ENCODE measurements at regions not wholly inside any gene's neighbourhood (a gene's known extent, or its start where the extent isn't known, plus 50 kb on each side); places are given as distances from the start of the nearest gene placed in this dataset.
"Not testable (repeated sequence)": the region's sequence is repeated elsewhere in the genome, so short reads cannot be mapped to it uniquely, and the experiment has no call there.

- ATAC-seq, result no peak
Measured at GRCh38 chr14:58899317-58899713, 261.6 kb downstream of the DACT1 start.

- ATAC-seq, result no peak
Measured at GRCh38 chr14:58901826-58902225, 264.1 kb downstream of the DACT1 start.

- no peak for ATAC-seq
Measured at GRCh38 chr14:58904776-58905175, 267.0 kb downstream of the DACT1 start.

DNA sequence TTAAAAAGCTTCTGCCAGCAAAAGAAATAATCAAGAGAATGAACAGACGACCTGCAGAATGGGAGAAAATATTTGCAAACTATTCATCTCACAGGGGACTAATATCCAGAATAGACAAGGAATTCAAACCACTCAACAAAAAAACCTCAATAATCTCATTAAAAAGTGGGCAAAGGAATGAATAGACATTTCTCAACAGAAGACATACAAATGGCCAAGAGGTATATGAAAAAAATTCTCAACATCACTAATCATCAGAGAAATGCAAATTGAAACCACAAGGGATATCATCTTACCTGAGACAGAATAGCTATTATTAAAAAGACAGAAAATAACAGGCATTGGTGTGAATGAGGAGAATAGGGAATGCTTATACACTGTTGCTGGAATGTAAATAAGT lies 270.0 kb downstream of the DACT1 start:
- ATAC-seq, result no peak

DNA sequence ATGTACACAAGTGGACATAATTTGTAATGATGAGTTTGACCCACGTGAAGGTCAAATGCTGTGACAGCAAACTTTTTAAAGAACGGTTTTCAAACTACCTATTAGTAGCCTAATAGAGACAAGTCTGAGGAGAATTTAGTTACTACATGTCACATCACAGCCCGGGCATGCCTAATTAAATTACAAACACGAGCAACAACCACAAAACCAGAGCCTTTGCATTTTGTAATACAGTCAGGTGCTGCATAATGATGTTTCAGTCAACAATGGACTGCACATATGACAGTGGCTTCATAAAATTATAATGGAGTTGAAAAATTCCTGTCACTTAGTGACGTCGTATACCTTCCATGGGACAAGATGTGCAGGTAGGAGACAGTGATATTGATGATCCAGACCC lies 274.5 kb downstream of the DACT1 start:
- no peak for ATAC-seq

- ATAC-seq, result no peak
Measured at GRCh38 chr14:58912799-58913432, 275.2 kb downstream of the DACT1 start.

- no peak for ATAC-seq
Measured at GRCh38 chr14:58914279-58914855, 274.1 kb upstream of the DAAM1 start.

- ATAC-seq, result no peak
Measured at GRCh38 chr14:58915646-58916045, 272.8 kb upstream of the DAAM1 start.

- no peak for ATAC-seq
Measured at GRCh38 chr14:58918066-58918738, 270.3 kb upstream of the DAAM1 start.

DNA sequence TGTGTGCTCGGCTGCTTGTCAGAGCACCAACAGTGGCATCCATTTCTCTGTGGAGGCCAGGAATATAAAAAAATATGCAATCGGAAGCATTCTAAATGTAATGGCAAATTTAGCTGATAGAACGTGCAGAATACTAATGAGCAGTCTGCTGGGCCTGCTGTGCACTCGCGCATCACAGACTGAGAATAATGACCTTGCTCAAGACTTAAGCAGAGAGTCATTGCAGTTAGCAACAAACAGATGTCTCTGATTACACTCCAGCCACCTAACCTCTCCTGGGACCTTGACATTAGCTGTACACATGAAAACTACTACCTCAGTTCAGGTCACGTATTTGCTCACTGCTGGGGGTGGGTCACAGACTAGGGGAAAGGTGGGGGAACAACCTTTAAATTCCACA lies 269.2 kb upstream of the DAAM1 start:
- no peak for ATAC-seq

DNA sequence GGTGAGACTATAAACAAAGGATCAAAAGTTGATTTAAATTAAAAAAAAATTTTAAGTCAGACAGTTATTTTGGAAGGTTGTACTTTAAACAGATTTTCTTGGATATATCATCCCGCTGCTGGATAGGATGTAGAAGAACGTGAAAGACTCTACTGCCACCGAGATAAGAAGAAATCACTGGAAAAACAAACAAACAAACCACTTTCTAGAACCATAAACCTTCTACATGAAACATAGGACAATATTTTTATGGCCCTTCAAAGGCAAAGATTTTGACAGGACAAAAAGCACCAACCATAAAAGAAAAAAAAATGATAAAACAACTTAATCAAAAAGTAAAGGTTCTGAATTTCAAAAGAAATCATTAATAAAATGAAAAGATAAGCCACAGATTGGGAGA lies 268.2 kb upstream of the DAAM1 start:
- ATAC-seq, result no peak

GRCh38 chr14:58922201-58922940 lies 266.1 kb upstream of the DAAM1 start:
- ATAC-seq, result not testable (repeated sequence)

GRCh38 chr14:58923751-58924405 lies 264.6 kb upstream of the DAAM1 start:
- no peak for ATAC-seq

DNA sequence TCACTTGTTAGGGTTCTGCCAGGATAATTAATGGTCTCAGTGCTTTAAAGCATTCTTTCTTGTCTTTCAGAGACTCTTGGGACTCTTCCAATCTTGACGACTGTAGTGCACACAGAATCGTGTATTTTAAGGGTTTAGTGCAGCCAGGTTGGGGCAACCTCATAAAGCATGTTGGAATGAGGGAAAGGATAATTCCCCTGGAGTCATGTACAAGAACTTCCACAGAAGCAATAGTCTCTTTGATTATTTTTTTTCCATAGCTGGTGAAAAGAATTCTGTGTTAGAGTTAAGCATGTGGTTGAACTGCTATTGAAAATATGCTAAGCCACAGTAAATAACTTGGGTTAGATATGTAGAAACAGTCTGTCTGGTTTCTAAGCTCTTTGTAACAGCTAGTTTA lies 246.8 kb upstream of the DAAM1 start:
- no peak for ATAC-seq

- no peak for ATAC-seq
Measured at GRCh38 chr14:58942516-58942915, 246.0 kb upstream of the DAAM1 start.

DNA sequence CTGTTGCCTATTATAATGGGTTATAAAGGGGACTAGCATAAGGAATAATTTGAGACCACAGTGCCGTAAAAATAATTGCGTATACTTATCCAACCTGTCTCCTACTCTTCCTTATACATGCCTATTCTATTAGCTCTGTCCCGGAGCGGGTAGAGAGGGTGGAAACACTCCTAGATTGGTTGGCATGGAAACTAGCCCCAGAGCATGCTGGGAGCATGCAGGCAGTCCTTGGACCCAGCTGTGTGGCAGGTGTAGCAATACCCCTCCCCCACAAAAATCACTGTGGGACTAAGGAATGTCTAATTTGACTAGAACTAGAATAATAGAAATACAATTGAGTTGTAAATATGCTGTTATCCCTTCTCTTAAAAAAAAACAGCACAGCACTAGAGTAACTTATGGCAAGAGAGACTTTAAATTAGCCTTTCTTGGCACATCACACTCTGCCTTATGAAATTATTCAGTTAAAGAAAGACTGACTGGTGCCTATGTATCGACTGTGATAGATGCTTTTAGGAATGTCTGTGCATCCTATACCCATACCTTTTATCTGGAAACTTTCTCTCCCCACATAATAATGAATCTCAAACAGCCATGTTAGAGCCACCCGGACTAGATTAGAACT lies 244.0 kb upstream of the DAAM1 start:
- ATAC-seq, result no peak

DNA sequence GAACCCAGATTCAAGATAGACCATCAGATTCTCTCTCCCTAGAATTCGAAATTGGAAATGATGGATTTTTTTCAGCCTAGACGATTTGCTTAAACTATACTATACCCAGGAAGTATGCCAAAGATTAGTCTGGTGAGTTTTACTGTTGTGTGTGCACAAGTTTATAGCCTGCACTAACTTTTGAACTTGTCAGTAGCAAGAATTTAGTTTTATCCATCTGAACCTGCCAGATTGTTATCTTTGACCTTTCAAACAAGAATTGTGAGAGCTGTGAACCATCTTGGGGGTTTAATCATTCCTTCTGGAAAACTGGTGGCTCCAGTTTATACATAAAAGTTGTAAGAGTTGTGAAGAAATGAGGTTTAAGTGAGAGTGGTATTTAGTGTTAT lies 243.5 kb upstream of the DAAM1 start:
- ATAC-seq, result no peak

DNA sequence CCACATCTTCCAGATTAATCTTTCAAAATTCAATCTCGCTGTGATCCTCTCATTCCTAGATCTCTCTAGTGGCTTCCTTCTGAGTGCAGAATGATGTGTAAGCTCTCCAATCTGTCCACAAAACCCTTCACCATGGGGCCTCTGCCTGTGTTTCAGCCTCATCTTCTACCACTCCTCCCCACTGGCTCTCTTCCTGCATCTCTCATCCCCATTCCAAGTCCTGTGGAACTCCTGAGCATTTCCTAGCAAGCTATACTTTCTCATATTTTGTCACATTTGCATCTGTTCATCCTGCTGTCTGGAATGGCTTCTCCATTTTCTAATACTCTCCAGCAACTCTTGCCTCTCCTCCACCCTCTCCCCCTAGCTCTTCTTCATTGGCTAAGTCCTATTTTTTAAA lies 242.0 kb upstream of the DAAM1 start:
- no peak for ATAC-seq

GRCh38 chr14:58947156-58947555 lies 241.3 kb upstream of the DAAM1 start:
- ATAC-seq, result no peak

DNA sequence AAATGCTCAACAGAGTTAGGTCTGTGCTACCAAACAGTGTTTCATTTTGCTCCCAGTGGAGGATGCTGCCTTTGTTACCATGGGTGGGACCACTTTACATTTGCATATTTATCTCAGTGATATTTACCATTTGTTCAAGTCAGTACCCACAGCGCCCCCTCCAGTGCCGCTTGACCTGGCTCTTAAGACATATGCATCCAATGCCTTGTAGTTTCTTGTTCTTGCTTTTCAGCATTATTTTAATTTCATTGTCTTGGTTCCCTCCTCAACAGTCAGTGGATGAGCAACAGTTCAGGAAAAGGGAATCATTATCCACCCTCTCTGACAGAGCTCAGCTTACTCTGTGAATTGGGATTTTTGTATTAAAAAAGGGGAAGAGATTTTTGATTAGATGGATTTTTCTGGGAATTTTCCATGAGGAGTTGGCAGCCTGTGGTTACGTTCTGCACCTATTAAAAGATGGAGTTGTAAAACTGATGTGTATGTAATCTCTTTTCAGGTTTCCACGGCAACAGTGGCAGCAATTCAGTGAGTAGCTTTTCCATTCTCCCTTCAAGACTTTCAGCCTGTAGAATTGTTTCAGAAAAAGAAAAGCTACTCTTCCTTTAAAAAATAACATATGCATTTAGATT lies 240.5 kb upstream of the DAAM1 start:
- ATAC-seq, result no peak

DNA sequence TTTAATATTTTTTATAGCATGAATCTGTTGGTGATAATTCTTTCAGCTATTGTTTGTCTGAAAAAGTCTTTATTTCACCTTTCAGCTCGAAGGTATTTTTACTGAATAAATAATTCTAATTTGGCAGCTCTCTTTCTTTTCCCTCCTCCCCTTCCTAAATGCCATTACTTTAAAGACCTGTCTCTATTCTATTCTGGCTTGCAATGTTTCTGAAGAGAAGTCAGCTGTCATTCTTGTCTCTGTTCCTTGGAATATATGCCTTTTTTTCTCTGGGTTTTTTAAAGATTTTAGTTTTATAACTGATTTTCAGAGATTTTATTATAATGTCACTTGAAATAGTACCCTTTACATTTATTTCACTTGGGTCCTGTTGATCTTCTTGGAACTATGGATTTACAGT lies 237.9 kb upstream of the DAAM1 start:
- no peak for ATAC-seq

DNA sequence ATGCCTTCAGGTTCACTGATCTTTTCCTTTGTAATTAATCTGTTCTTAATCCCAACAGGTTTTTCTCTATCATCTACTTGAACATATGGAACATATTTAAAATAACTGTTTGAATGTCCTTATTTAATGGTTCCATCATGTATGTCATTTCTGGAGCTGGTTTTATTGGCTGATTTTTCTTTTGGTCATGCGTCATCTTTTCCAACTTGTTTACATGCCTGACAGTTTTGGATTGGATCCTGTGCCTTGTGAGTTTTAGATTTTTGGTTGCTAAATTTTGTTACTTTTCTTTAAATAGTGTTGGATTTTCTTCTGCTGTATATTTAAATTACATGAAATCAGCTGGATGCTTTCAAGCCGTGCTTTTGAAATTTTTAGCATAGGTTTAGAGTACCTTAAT lies 237.3 kb upstream of the DAAM1 start:
- no peak for ATAC-seq

Data from esophagus mucosa (tissue), 1 donor.